ENCODE measurements at regions not wholly inside any gene's neighbourhood (a gene's known extent, or its start where the extent isn't known, plus 50 kb on each side); places are given as distances from the start of the nearest gene placed in this dataset.

- no peak for DNase-seq
Observed at GRCh38 chr2:133774654-133775015, 206.4 kb upstream of the NCKAP5 start.

DNA sequence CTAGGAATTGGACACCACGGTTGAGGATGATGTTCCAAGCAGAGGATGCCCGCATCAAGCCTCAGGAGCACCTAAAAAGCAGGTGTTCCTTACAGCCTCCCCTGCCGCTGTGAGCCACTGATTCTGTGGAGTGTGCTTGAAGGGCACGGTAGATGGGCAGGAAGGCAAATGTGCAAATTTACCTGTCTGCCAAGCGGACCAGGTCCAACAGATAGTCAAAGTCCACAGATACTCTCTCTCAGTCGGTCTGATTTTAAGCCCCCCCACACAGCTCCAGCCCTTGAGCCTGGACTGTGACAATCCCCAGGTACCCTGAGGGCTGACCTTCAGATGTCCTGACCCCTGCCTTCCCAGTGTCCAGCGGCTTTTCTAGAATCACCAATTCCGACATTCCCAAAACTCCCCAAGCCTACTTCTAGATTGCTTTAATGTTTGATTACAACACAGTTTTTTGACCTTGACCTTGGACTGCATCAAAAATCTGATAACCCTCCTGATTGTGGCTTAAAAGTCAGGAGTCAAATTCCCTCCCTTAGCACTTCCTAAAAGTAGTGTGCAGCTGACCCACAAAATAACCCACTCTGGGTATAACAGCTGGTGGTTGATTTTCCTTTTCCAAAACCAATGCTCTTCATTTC lies 208.8 kb upstream of the NCKAP5 start:
- DNase-seq = no peak

DNA sequence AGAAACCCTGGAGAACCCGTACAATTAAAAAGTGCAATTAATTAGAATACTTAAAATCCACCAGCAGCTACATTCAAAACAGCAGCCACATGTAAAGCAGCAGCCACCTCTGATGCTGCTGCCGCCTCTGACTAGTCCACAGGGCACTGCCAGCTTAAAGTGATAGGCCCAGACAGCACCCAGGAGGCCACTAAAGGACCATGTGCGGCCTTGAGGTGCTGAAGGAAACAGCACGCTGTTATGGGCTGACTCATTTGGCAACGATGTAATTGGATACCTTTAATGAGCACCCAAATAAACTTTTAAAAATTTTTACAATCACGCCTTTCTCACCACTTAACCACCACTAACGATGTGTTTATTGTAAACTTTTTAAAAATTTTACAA lies 209.3 kb upstream of the NCKAP5 start:
- DNase-seq = no peak

GRCh38 chr2:133780099-133780996 lies 212.1 kb upstream of the NCKAP5 start:
- DNase-seq = peak in 1 of 2 donors; percentile 5

GRCh38 chr2:133780997-133781513 lies 212.8 kb upstream of the NCKAP5 start:
- DNase-seq = no peak

DNA sequence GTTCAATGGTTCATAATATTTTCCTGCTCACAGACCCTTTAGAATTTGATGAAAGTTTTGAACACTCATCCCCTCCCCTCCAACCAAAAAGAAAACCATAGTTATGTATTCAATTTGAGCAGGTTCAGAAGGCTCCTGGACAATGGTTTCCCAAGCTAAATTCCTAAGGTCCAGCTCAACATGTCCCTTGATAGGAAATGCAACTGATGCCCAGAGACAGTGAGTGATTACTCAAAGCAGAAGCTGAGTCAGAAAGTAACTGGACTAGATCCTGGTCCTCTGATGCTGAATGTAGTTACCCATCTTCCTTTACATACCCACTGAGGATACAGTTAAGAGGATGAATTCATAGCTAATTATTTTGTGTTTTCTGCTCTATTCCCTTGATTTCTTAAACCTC lies 218.9 kb upstream of the NCKAP5 start:
- no peak for DNase-seq

- DNase-seq = no peak
Observed at GRCh38 chr2:133787651-133788050, 219.4 kb upstream of the NCKAP5 start.

DNA sequence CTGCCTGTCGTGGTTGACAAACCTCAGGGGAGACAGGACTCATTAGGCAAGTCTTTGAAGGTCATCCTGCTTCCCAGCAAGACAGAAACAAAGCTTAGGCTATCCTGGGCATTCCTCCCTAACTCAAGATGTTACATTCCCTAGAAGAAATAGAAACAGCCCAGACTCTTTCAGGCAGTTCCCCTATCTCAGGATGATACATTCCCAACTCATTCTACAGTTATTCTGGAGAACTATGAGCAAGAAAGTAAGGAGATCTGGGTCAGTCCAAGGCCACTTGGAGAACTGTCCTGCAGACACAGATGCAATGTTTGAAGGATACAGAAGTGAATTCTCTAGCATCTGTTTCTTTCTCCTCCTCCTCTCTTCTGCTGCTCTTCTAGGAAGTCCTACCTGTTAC lies 220.1 kb upstream of the NCKAP5 start:
- DNase-seq = no peak

GRCh38 chr2:133789743-133790142 lies 221.5 kb upstream of the NCKAP5 start:
- DNase-seq = no peak

DNA sequence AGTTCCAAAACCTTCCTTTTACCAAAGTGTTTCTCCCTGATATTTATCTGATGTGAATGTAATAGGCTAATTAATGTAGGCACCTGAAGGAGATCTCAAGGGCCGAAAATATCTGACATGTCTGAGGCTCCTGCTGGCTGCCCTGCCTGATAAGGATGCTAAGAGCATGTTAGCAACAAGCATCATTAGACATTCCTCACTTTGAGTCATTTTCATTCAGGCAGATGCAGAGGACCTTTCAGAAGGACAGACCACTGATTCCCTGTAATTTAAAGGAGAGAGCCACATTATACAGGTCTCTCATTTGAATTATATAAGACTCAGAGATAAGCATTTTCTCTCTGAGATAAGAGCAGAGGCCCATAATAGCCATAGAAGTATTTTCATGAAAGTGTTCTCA lies 222.4 kb upstream of the NCKAP5 start:
- DNase-seq = no peak

- no peak for DNase-seq
Observed at GRCh38 chr2:133791191-133791590, 222.9 kb upstream of the NCKAP5 start.

GRCh38 chr2:133792223-133792622 lies 224.0 kb upstream of the NCKAP5 start:
- DNase-seq = no peak

GRCh38 chr2:133794114-133794513 lies 225.9 kb upstream of the NCKAP5 start:
- DNase-seq = no peak

- DNase-seq = no peak
Observed at GRCh38 chr2:133801946-133802345, 233.7 kb upstream of the NCKAP5 start.

DNA sequence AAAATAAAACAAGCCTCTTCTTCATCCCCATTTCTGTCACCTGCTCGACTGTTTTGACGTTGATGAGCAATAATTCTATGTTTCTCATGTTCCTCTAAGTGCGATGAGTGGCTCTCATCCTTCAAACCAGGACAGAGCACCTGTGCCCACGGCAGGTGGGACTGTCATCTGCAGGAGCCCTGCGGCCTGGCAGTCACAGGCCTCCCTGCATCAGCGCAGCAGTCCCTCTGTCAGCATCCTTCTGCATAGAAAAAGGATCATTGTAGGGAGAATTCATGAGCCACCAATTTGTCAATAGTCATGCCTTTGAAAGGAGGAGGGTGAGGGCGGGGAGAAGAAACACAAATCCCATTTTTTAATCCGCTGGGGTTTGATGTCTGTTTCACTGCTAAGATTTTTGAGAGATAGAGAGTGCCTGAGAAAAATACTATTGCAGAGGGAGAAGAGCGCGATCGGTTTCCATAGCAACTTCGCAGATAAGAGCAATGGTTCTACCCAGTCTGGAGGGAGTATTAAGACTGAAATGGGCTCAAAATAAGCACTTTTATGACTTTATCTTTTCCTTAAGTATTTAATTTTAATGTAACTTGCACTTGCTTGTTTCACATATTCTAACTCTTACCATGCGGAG lies 234.3 kb upstream of the NCKAP5 start:
- DNase-seq = no peak

GRCh38 chr2:133806564-133806963 lies 238.3 kb upstream of the NCKAP5 start:
- no peak for DNase-seq

DNA sequence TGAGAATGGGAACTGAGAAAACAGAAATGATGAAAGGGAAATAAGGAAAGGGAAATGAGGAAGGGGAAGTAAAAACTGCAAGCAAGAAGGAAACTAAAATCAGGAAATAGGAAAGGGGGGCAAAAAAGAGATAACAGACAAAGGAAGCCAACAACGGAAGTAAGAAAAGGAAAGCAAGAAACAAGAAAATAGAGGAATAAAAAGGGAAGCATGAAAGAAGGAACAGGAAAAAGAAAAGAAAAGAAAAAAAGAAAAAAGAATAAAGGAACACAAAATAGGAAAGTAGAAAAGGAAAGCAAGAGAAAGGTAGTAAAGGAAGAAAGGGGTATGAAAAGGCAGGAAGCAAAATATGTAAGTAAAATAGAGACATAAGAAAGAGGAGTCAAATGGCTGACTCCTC lies 241.2 kb upstream of the NCKAP5 start:
- no peak for DNase-seq

DNA sequence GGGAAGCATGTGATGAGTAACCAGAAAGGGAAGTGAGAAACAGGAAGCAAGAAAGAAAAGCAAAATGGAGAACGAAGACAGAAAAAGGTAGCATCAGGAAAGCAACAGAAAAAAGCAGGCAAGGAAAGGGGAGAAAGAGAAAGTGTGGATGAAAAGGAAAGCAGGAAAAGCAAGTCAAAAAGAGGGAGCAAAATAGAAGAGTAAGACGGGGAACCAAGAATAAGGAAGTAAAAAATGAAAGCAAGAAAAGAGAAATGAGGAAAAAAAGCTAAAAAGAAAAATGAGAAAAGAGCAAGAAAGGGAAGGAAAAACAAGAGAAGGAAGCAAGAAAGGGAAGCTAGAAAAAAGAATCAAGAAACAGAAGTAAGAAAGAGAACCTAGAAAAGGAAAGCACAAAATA lies 242.3 kb upstream of the NCKAP5 start:
- no peak for DNase-seq

DNA sequence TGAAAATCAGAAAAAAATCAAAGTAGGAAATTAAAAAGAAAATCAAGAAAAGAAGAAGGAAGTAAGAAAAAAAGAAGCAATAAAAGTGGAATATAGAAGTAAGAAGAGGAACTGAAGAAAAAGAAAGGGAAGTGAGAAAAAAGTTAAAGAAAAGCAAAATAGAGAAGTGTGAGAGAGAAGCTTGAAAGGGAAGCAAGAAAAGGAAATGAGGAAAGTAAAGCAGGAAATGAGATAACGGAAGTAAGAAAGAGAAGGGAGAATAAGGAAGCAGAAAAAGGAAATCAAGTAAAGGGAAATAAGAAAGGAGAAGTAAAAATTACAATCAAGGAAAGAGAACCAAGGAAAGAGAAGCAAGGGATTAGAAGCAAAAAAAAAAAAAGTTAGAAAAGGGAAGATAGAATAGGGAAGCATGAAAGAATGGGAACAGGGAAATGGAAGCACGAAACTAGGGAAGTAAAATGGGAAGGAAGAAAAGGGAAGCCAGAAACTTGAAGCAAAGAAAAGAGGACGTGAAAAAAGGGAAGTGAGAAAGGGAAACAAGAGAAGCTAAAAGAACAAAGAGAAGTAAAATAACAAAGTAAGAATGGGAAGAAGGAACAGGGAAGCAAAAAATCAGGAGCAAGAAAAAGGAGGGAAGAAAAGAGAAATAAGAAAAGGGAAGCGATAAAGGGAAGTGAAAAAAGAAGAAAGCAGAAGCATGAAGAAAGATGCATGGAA lies 243.3 kb upstream of the NCKAP5 start:
- no peak for DNase-seq

DNA sequence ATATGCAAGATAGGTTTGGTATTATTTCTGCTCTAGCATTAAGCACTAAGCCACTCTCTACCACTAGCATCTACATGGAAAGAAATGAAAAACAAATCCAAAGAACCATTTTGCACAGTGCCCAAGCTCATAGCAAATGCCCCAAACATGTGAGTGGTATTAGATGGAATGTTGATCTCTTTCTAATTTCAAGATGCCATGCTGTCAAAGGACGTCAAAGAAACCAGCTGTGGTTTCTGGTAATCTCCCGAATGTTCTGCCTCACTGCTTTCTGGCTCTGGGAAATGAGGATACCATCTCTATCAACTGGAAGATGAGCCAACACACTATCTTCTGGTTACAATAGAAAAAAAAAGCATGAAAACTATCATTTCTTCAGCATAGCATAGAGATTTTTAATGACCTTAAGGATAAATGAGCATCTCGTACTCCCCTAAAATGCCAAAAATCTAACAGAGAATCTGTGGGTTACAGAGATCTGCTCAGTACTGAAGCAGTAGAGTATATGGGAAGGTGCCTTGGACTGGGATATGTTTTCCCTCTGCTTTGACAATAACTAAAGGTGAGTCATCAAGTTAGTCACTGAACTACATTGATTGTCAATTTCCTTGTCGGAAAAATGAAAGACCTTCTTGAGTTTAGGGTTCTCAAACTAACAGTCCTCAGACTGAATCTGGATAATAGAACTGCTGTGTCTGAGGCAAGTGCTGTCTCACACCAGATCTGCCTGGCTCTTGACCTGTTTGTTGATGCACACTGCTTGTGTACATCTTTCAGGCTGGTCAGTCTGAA lies 244.8 kb upstream of the NCKAP5 start:
- no peak for DNase-seq

DNA sequence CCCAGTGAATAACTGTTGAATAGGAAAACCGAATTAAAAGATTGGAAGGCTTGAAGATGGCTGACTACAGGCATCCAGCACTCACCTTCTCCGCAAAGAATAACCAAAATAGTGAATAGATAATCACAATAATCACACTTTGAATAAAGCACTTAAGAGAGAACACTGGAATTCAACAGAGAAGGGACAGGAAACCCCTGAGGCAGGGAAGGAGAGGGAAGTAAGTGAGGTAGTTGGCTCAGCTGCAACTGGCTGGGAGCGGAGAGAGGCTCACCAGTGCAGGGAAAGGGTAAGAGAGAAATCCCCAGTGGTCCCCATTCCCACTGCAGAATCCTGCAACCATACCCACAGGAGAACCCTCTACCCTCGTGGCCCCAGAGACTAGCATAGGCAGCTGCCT lies 246.6 kb upstream of the NCKAP5 start:
- no peak for DNase-seq

DNA sequence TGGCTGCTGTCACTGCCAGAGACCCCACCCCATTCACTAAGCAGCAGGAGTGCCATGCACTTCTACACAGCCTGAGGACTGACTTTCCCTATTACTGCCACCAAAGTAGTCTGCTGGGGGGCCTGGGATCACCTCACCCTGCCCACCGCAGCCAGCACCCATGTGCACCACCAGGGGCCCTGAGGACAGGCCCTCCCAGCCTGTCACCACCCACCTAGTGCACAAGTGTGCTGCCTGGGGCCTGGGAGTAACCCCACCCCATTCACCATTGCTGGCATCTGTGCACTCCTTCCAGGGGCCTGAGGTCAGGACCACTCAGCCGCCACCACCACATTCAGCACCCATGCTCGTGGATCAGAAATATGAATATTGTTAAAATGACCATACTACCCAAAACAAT lies 247.8 kb upstream of the NCKAP5 start:
- DNase-seq = no peak
